ENCODE measurements at regions not wholly inside any gene's neighbourhood (a gene's known extent, or its start where the extent isn't known, plus 50 kb on each side); places are given as distances from the start of the nearest gene placed in this dataset.

DNA sequence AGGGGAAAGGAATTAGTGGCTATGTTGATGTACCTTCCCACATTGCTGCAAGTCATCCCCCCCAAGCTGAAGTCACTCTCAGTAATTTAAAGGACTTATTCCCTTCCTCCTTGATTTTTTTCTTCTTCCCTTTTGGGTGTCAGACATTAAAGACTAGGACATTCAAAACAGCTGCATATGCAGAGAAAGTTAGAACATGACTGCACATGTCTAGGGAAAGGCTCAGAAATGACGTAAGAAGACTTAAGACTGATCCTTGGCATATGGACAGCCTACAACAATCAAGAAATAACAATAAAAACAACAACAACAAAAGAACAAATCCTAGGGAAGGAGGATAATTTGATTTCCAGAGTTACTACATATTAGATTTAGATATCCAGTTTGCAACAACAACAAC is 997.5 kb downstream of the TLE4 start:
- intact Hi-C loops (cut with DNase I; ENCODE audit: low total_unique reads) (no loop called here), in situ Hi-C loops (cut with MboI; ENCODE audit: low pct_ligation_motif_present in 1 of 4, low pct_unique_long_range_greater_than_20kb in 1 of 4, low sequenced_read_pairs in 3 of 4) (loop anchor here in 1 of 4 donors (25.0 kb wide), 1 partner anchor 568 kb away; no protein-coding TSS in a partner anchor)
- Histone ChIP-seq H3K4me1 (no peaks in the 10 kb centered on the region), H3K27ac (no peak overlapping the region), H3K4me3 (no peak overlapping the region), H3K27me3 (no peaks in the 10 kb centered on the region), H3K9me3 (peaks cover 11 to 19% of the 10 kb centered on the region in 2 donors), H3K36me3 (no peaks in the 10 kb centered on the region)
- TF ChIP-seq POLR2A (IDR thresholded peaks at IDR 0.05): no peak
- TF ChIP-seq EP300 (IDR thresholded peaks at IDR 0.05; ENCODE audit: low read depth): no peak
- TF ChIP-seq, protein P1, sequence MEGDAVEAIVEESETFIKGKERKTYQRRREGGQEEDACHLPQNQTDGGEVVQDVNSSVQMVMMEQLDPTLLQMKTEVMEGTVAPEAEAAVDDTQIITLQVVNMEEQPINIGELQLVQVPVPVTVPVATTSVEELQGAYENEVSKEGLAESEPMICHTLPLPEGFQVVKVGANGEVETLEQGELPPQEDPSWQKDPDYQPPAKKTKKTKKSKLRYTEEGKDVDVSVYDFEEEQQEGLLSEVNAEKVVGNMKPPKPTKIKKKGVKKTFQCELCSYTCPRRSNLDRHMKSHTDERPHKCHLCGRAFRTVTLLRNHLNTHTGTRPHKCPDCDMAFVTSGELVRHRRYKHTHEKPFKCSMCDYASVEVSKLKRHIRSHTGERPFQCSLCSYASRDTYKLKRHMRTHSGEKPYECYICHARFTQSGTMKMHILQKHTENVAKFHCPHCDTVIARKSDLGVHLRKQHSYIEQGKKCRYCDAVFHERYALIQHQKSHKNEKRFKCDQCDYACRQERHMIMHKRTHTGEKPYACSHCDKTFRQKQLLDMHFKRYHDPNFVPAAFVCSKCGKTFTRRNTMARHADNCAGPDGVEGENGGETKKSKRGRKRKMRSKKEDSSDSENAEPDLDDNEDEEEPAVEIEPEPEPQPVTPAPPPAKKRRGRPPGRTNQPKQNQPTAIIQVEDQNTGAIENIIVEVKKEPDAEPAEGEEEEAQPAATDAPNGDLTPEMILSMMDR (IDR thresholded peaks at IDR 0.05): no peak
- TF ChIP-seq POLR2AphosphoS5 (IDR thresholded peaks at IDR 0.05): no peak
- no peak for DNase-seq
- WGBS, 2 donors (ENCODE audit: low coverage in 1 of 2): 86 to 90% methylated on average over 1 of the region's 1 CpG

DNA sequence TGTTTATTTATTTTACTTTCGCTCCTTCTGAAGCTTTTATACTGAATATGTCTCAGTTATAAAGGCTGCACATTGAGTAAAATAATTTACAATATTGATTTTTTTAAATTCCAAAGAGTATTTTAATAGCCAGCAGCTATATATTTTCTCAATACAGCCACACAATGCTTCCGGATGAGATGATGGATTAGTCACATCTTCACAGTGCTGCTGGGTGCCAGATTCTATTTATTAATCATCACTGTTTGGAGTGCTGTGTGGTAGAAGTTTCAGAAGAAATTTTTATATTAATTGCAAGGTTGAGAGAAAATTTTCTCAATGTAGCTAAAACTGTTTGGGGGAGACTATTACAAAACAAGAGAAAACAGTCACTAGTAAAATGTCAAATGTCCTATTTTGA is 989.8 kb downstream of the TLE4 start:
- TF ChIP-seq, protein P1 (IDR thresholded peaks at IDR 0.05): no peak
- no peak for TF ChIP-seq POLR2AphosphoS5 (IDR thresholded peaks at IDR 0.05)
- no peak for TF ChIP-seq POLR2A (IDR thresholded peaks at IDR 0.05)
- TF ChIP-seq EP300 (IDR thresholded peaks at IDR 0.05; ENCODE audit: low read depth): no peak
- Histone ChIP-seq H3K9me3 (no peaks in the 10 kb centered on the region), H3K4me3 (no peak overlapping the region), H3K36me3 (no peaks in the 10 kb centered on the region), H3K4me1 (no peaks in the 10 kb centered on the region), H3K27ac (no peak overlapping the region), H3K27me3 (no peaks in the 10 kb centered on the region)
- WGBS, 2 donors (ENCODE audit: low coverage in 1 of 2): 73 to 75% methylated on average over 2 of the region's 2 CpGs
- in situ Hi-C loops (cut with MboI; ENCODE audit: low pct_ligation_motif_present in 1 of 4, low pct_unique_long_range_greater_than_20kb in 1 of 4, low sequenced_read_pairs in 3 of 4): loop anchor here in 1 of 4 donors (25.0 kb wide), 1 partner anchor 576 kb away; no protein-coding TSS in a partner anchor
- intact Hi-C loops (cut with DNase I; ENCODE audit: low total_unique reads): no loop called here
- DNase-seq: no peak

DNA sequence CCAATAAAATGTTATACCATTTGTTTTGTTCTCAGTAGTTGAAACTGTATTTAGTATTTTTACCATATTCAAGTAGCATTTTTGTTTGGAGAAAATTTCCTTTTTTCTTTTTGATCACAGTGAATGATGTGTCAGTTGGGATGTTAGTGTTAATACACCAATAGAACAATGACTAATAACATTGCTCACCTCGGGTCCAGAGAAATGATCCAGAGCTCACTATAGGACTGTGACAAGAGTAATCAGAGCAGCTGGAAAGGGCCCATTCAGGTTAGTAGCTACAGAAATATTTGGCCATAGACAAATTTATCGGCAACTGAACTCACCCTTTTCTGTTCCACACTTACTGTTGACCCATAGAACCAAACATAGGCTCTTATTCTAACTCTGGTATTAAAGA is 989.2 kb downstream of the TLE4 start:
- DNase-seq: no peak
- Histone ChIP-seq H3K4me3 (no peak overlapping the region), H3K27ac (no peak overlapping the region), H3K9me3 (no peaks in the 10 kb centered on the region), H3K36me3 (no peaks in the 10 kb centered on the region), H3K27me3 (no peaks in the 10 kb centered on the region), H3K4me1 (no peaks in the 10 kb centered on the region)
- WGBS, 2 donors (ENCODE audit: low coverage in 1 of 2): 65 to 77% methylated on average over 2 of the region's 2 CpGs
- TF ChIP-seq POLR2A (IDR thresholded peaks at IDR 0.05) (no peak), EP300 (IDR thresholded peaks at IDR 0.05; ENCODE audit: low read depth) (no peak)
- TF ChIP-seq, protein P1 (IDR thresholded peaks at IDR 0.05): no peak
- in situ Hi-C loops (cut with MboI; ENCODE audit: low pct_ligation_motif_present in 1 of 4, low pct_unique_long_range_greater_than_20kb in 1 of 4, low sequenced_read_pairs in 3 of 4): loop anchor here in 1 of 4 donors (25.0 kb wide), 1 partner anchor 576 kb away; no protein-coding TSS in a partner anchor
- intact Hi-C loops (cut with DNase I; ENCODE audit: low total_unique reads): no loop called here

DNA sequence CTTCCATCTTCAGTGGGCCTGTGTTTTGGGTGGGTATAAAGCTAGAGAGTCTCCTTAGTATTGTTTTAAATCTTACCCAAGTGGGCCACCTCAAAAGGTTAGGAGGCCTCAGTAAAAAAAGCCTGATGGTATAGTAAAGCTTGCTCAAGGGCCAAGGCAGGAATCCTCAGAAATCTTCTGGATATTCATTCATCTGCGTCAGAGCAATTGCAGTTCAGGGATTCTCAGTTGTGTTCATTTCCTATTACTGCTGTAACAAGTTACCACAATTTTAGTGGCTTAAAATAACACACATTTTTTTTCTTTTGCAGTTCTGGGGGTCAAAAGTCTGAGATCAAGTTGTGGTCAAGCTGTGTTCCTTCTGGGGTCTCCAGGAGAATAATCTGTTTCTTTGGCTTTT is 985.5 kb downstream of the TLE4 start:
- Histone ChIP-seq H3K27ac (no peak overlapping the region), H3K4me3 (no peak overlapping the region), H3K4me1 (no peaks in the 10 kb centered on the region), H3K27me3 (no peaks in the 10 kb centered on the region), H3K9me3 (no peaks in the 10 kb centered on the region), H3K36me3 (no peaks in the 10 kb centered on the region)
- intact Hi-C loops (cut with DNase I; ENCODE audit: low total_unique reads) (no loop called here), in situ Hi-C loops (cut with MboI; ENCODE audit: low pct_ligation_motif_present in 1 of 4, low pct_unique_long_range_greater_than_20kb in 1 of 4, low sequenced_read_pairs in 3 of 4) (loop anchor here in 1 of 4 donors (25.0 kb wide), 1 partner anchor 580 kb away; no protein-coding TSS in a partner anchor)
- TF ChIP-seq, protein P1 (IDR thresholded peaks at IDR 0.05): no peak
- TF ChIP-seq POLR2AphosphoS5 (IDR thresholded peaks at IDR 0.05) (no peak), POLR2A (IDR thresholded peaks at IDR 0.05) (no peak), EP300 (IDR thresholded peaks at IDR 0.05; ENCODE audit: low read depth) (no peak)
- WGBS, 2 donors (ENCODE audit: low coverage in 1 of 2): 83 to 87% methylated on average over 1 of the region's 1 CpG
- DNase-seq: no peak

All from transverse colon (tissue), 4 donors.